H1 (cell line): ENCODE measurements at regions not wholly inside any gene's neighbourhood (a gene's known extent, or its start where the extent isn't known, plus 50 kb on each side); places are given as distances from the start of the nearest gene placed in this dataset.

Experiments used
- BACH1 ChIP-seq: IDR thresholded peaks from 2 replicates; pipeline ENCODE4 v1.6.1; 2012; ENCODE audit warnings: low read length, improper control_type of control experiment
- CTCF ChIP-seq, 3 experiments: IDR thresholded peaks; 1 replicate in 2 of 3; 2 replicates in 1 of 3; pipeline versions ENCODE4 v1.5.1 to v1.6.1; 2011; ENCODE audit warnings: low read length in 3 of 3, mild to moderate bottlenecking in 3 of 3, inconsistent platforms in 2 of 3, low read depth in 1 of 3, moderate library complexity in 1 of 3; ENCODE audit not compliant: insufficient read depth in 1 of 3; ENCODE audit errors: control extremely low read depth in 1 of 3
- JUN ChIP-seq: IDR thresholded peaks from 2 replicates; pipeline ENCODE4 v1.6.1; 2011; ENCODE audit warnings: low read depth, mild to moderate bottlenecking, improper control_type of control experiment, low read length
- POLR2A ChIP-seq, 2 experiments: IDR thresholded peaks; 1 replicate in 1 of 2; 2 replicates in 1 of 2; pipeline ENCODE4 v1.6.1; 2011; ENCODE audit warnings: low read depth in 2 of 2, low read length in 2 of 2, mild to moderate bottlenecking in 2 of 2; ENCODE audit errors: control extremely low read depth in 1 of 2
- POLR2AphosphoS5 ChIP-seq: IDR thresholded peaks from 2 replicates; pipeline ENCODE4 v1.6.1; 2011; ENCODE audit warnings: low read depth, low read length
- RAD21 ChIP-seq, 2 experiments: IDR thresholded peaks in 1 of 2; conservative IDR thresholded peaks in 1 of 2; 2 replicates each; pipeline ENCODE4 v1.6.1; 2011; ENCODE audit warnings: low read depth in 2 of 2, low read length in 2 of 2, improper control_type of control experiment in 1 of 2, inconsistent platforms in 1 of 2, mild to moderate bottlenecking in 1 of 2, moderate library complexity in 1 of 2
- USF2 ChIP-seq: IDR thresholded peaks from 2 replicates; pipeline ENCODE4 v1.6.1; 2011; ENCODE audit warnings: low read length, improper control_type of control experiment
- ZNF274 ChIP-seq: IDR thresholded peaks from 2 replicates; pipeline ENCODE4 v1.7.0; 2012; ENCODE audit warnings: low read length, borderline replicate concordance; ENCODE audit errors: extremely low read depth

- no peak for TF ChIP-seq CTCF (IDR thresholded peaks at IDR 0.05; ENCODE audit: control extremely low read depth in 1 of 3, insufficient read depth in 1 of 3, low read depth in 1 of 3, low read length in 3 of 3)
- TF ChIP-seq POLR2A (IDR thresholded peaks at IDR 0.05; ENCODE audit: control extremely low read depth in 1 of 2, low read depth in 2 of 2, low read length in 2 of 2), result no peak
- TF ChIP-seq RAD21 (IDR thresholded peaks at IDR 0.05 in 1 of 2, conservative IDR thresholded peaks at IDR 0.05 in 1 of 2; ENCODE audit: low read depth in 2 of 2, low read length in 2 of 2), result no peak
- no peak for TF ChIP-seq USF2
- TF ChIP-seq JUN, result no peak
- no peak for TF ChIP-seq POLR2AphosphoS5
- no peak for TF ChIP-seq ZNF274
- TF ChIP-seq BACH1, result no peak
These were observed 541.4 kb downstream of the KCTD16 start for GRCh38 chr5:144712090-144712489.
